ENCODE measurements at regions not wholly inside any gene's neighbourhood (a gene's known extent, or its start where the extent isn't known, plus 50 kb on each side); places are given as distances from the start of the nearest gene placed in this dataset.

DNA sequence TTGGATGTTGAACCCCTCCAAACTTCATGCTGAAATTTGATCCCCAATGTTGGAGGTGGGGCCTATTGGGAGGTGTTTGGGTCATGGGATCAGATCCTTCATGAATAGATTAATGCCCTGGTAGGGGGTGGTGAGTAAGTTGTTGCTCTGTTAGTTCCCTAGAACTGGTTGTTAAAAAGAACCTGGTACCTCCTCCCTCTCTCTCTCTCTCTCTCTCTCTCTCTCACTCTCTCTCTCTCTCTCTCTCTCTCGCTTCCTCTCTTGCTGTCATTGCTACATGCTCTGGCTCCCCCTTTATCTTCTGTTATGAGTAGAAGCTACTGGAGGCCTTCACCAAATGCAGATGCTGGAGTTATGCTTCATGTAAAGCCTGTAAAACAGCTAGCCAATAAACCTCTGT, 498.2 kb upstream of the NR5A2 start:
- TF ChIP-seq, protein P1, sequence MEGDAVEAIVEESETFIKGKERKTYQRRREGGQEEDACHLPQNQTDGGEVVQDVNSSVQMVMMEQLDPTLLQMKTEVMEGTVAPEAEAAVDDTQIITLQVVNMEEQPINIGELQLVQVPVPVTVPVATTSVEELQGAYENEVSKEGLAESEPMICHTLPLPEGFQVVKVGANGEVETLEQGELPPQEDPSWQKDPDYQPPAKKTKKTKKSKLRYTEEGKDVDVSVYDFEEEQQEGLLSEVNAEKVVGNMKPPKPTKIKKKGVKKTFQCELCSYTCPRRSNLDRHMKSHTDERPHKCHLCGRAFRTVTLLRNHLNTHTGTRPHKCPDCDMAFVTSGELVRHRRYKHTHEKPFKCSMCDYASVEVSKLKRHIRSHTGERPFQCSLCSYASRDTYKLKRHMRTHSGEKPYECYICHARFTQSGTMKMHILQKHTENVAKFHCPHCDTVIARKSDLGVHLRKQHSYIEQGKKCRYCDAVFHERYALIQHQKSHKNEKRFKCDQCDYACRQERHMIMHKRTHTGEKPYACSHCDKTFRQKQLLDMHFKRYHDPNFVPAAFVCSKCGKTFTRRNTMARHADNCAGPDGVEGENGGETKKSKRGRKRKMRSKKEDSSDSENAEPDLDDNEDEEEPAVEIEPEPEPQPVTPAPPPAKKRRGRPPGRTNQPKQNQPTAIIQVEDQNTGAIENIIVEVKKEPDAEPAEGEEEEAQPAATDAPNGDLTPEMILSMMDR (IDR thresholded peaks at IDR 0.05): no peak
- TF ChIP-seq POLR2A (IDR thresholded peaks at IDR 0.05): no peak

All from upper lobe of left lung (tissue), 4 donors.